ENCODE measurements at regions not wholly inside any gene's neighbourhood (a gene's known extent, or its start where the extent isn't known, plus 50 kb on each side); places are given as distances from the start of the nearest gene placed in this dataset.

- DNase-seq, result no peak
Measured at GRCh38 chr13:22062478-22063205, 391.8 kb downstream of the FGF9 start.

- no peak for DNase-seq
Measured at GRCh38 chr13:22063416-22064124, 392.7 kb downstream of the FGF9 start.

GRCh38 chr13:22064854-22065620 lies 394.2 kb downstream of the FGF9 start:
- DNase-seq, result no peak

GRCh38 chr13:22073718-22074117 lies 402.8 kb downstream of the FGF9 start:
- DNase-seq, result no peak

- no peak for DNase-seq
Measured at GRCh38 chr13:22074403-22074802, 403.5 kb downstream of the FGF9 start.

GRCh38 chr13:22076658-22077057 lies 405.8 kb downstream of the FGF9 start:
- peak; percentile 47 for DNase-seq

- DNase-seq, result no peak
Measured at GRCh38 chr13:22077205-22077683, 406.4 kb downstream of the FGF9 start.

GRCh38 chr13:22077764-22078163 lies 406.9 kb downstream of the FGF9 start:
- DNase-seq, result no peak

- no peak for DNase-seq
Measured at GRCh38 chr13:22079961-22080360, 409.1 kb downstream of the FGF9 start.

GRCh38 chr13:22080832-22081231 lies 410.0 kb downstream of the FGF9 start:
- no peak for DNase-seq

GRCh38 chr13:22081430-22081829 lies 410.6 kb downstream of the FGF9 start:
- DNase-seq, result peak; percentile 27

GRCh38 chr13:22082030-22082429 lies 411.2 kb downstream of the FGF9 start:
- no peak for DNase-seq

- no peak for DNase-seq
Measured at GRCh38 chr13:22082437-22083100, 411.7 kb downstream of the FGF9 start.

- DNase-seq, result no peak
Measured at GRCh38 chr13:22085001-22085400, 414.1 kb downstream of the FGF9 start.

GRCh38 chr13:22086597-22087330 lies 415.9 kb downstream of the FGF9 start:
- no peak for DNase-seq

- no peak for DNase-seq
Measured at GRCh38 chr13:22090106-22090505, 419.2 kb downstream of the FGF9 start.

- DNase-seq, result no peak
Measured at GRCh38 chr13:22091222-22091970, 420.5 kb downstream of the FGF9 start.

GRCh38 chr13:22091971-22092300 lies 421.1 kb downstream of the FGF9 start:
- DNase-seq, result no peak

GRCh38 chr13:22092791-22093560 lies 422.1 kb downstream of the FGF9 start:
- DNase-seq, result no peak

- DNase-seq, result no peak
Measured at GRCh38 chr13:22095794-22096193, 424.9 kb downstream of the FGF9 start.

- DNase-seq, result no peak
Measured at GRCh38 chr13:22099585-22099984, 428.7 kb downstream of the FGF9 start.

All from NCI-H1092 treated with DMSO at 0.1 percent for 48 hours (cell line).